ENCODE measurements at regions not wholly inside any gene's neighbourhood (a gene's known extent, or its start where the extent isn't known, plus 50 kb on each side); places are given as distances from the start of the nearest gene placed in this dataset.

DNA sequence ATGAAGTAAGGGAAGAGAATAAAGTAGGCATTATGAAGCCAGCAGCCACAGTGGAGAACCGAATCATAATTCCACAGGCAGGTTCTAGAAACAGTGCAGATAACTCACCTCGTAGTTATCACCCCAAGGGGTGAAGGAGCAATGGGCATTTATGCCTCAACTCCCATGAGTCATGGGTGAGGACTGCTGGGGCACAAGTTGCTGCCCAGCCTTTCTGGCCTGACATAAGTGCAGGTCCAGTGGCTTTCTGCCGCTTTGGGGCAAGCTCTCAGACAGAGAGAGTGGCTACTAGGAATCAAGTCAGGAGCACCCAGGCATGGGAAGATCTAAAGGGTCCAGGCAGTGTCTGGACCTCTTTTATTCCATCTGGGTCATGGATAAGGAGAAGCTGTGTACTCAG lies 149.8 kb downstream of the SUCLG1 start:
- TF ChIP-seq POLR2A (IDR thresholded peaks at IDR 0.05) (no peak), EP300 (IDR thresholded peaks at IDR 0.05) (no peak)

Data from upper lobe of left lung (tissue), 4 donors.